Brain microvascular endothelial cell (primary cell): ENCODE measurements at regions not wholly inside any gene's neighbourhood (a gene's known extent, or its start where the extent isn't known, plus 50 kb on each side); places are given as distances from the start of the nearest gene placed in this dataset.
"Not testable (repeated sequence)": the region's sequence is repeated elsewhere in the genome, so short reads cannot be mapped to it uniquely, and the experiment has no call there.

ENCODE experiments used
- DNase-seq: peaks from one replicate; pipeline ENCODE4 v3.0.0-alpha.2; 2020
- H3K27ac ChIP-seq: fragments of 250-450 bp; sonication (Bioruptor Pico); 2 replicates; pipeline ENCODE4 v1.5.1; 2020; ENCODE audit warnings: mild to moderate bottlenecking, moderate library complexity
- H3K27me3 ChIP-seq: fragments of 250-450 bp; sonication (Bioruptor Pico); replicated peaks from 2 replicates; pipeline ENCODE4 v1.5.1; 2020; ENCODE audit warnings: mild to moderate bottlenecking
- H3K36me3 ChIP-seq: fragments of 250-450 bp; sonication (Bioruptor Pico); replicated peaks from 2 replicates; pipeline ENCODE4 v1.5.1; 2020; ENCODE audit warnings: mild to moderate bottlenecking
- H3K4me3 ChIP-seq: 2 replicates; pipeline ENCODE4 v1.5.1; 2011; ENCODE audit warnings: low read depth, mild to moderate bottlenecking, control low read depth, low read length, moderate library complexity
- CTCF ChIP-seq: IDR thresholded peaks from 2 replicates; pipeline ENCODE4 v1.5.1; 2011; ENCODE audit warnings: low read depth, mild to moderate bottlenecking, moderate library complexity, low read length, control low read depth, inconsistent platforms; ENCODE audit errors: missing control alignments
- in situ Hi-C: cut with HindIII; loops from 2 replicates; pipeline ENCODE4 v1.10.0; 2017; ENCODE audit warnings: low sequenced_read_pairs, low pct_ligation_motif_present

GRCh38 chr7:106501605-106502580 lies 159.1 kb downstream of the CCDC71L start:
- Histone ChIP-seq H3K4me3 (no peak overlapping the region), H3K27ac (no peak overlapping the region), H3K27me3 (no peaks in the 10 kb centered on the region), H3K36me3 (no peaks in the 10 kb centered on the region)
- in situ Hi-C loops: no loop called here
- no peak for TF ChIP-seq CTCF
- DNase-seq: no peak

GRCh38 chr7:106499897-106500296 lies 161.1 kb downstream of the CCDC71L start:
- no peak for DNase-seq
- H3K4me3 ChIP-seq: no peak overlapping the region

GRCh38 chr7:106498005-106498404 lies 163.0 kb downstream of the CCDC71L start:
- H3K27ac ChIP-seq, H3K27me3 ChIP-seq, H3K36me3 ChIP-seq, H3K4me3 ChIP-seq, in situ Hi-C loops, DNase-seq: not testable (repeated sequence)

More at GRCh38 chr7:106499897-106500296, 161.1 kb downstream of the CCDC71L start:
- H3K27me3 ChIP-seq: no peaks in the 10 kb centered on the region
- H3K36me3 ChIP-seq: no peaks in the 10 kb centered on the region
- TF ChIP-seq CTCF: no peak
- in situ Hi-C loops: no loop called here
- H3K27ac ChIP-seq: no peak overlapping the region

- Histone ChIP-seq H3K4me3 (no peak overlapping the region), H3K36me3 (no peaks in the 10 kb centered on the region), H3K27ac (no peak overlapping the region), H3K27me3 (no peaks in the 10 kb centered on the region)
- DNase-seq: no peak
- in situ Hi-C loops: no loop called here
- TF ChIP-seq CTCF: no peak
These were observed 167.8 kb downstream of the CCDC71L start for GRCh38 chr7:106493041-106493731.

- Histone ChIP-seq H3K27ac (no peak overlapping the region), H3K36me3 (no peaks in the 10 kb centered on the region), H3K27me3 (no peaks in the 10 kb centered on the region), H3K4me3 (no peak overlapping the region)
- TF ChIP-seq CTCF: no peak
- in situ Hi-C loops: no loop called here
- DNase-seq: no peak
These were observed 172.5 kb downstream of the CCDC71L start for GRCh38 chr7:106488465-106488864.

- Histone ChIP-seq H3K27me3 (no peaks in the 10 kb centered on the region), H3K27ac (no peak overlapping the region), H3K36me3 (no peaks in the 10 kb centered on the region), H3K4me3 (no peak overlapping the region)
- no peak for DNase-seq
- no peak for TF ChIP-seq CTCF
- in situ Hi-C loops: no loop called here
These were observed 173.1 kb downstream of the CCDC71L start for GRCh38 chr7:106487892-106488291.
